K562 (cell line): ENCODE measurements at regions not wholly inside any gene's neighbourhood (a gene's known extent, or its start where the extent isn't known, plus 50 kb on each side); places are given as distances from the start of the nearest gene placed in this dataset.

Experiments
- ATAC-seq: fragments of 200-7000 bp; cut with Tn5 transposase; 3 replicates; pipeline ENCODE4 v1.9.1; 2020; ENCODE audit warnings: moderate library complexity
- BruUV-seq: library from RNA; stranded (reverse); fragments of 400-500 nt; replicated peaks from 2 replicates; lab custom pipeline; 2021; lab: Mats Ljungman, UMichigan
- CTCF ChIA-PET: fragments of 300-600 bp; formaldehyde crosslinking; extraction: SDS; loops from one replicate; lab custom pipeline; 2021; ENCODE audit warnings: low intra/inter-chr PET ratio; lab: Yijun Ruan, JAX
- POLR2A ChIA-PET: fragments of 300-600, 350-650 bp; sonication (Branson Sonifier 250); formaldehyde crosslinking; extraction: SDS; loops from one replicate; lab custom pipeline; 2021; ENCODE audit warnings: antibody characterized with exemption, inconsistent platforms; lab: Yijun Ruan, JAX
- DNase-seq, 4 experiments: peaks; one replicate each; pipeline versions ENCODE4 v3.0.0 to v3.0.0-alpha.2; 2011 to 2018; ENCODE audit warnings: low spot score in 3 of 4, mixed read lengths in 3 of 4; ENCODE audit errors: extremely low read depth in 1 of 4
- FAIRE-seq: peaks from 2 replicates; lab custom pipeline; 2011; peaks lifted over from hg19 to GRCh38; lab: Jason Lieb, UNC
- H2AFZ ChIP-seq: 2 replicates; pipeline ENCODE4 v1.6.0; 2011; ENCODE audit warnings: low read depth, low read length, control low read depth, inconsistent platforms
- H3K27ac ChIP-seq: fragments of 200-600 bp; 3 replicates; pipeline ENCODE4 v1.8.0; 2011; ENCODE audit warnings: low read depth, mild to moderate bottlenecking, control low read depth, inconsistent platforms, low read length, moderate library complexity, mixed read lengths; ENCODE audit errors: extremely low read depth
- H3K27me3 ChIP-seq, 2 experiments: fragments of 300-600 bp in 1 of 2; 2 replicates in 1 of 2; 3 replicates in 1 of 2; pipeline versions ENCODE4 v1.6.0 to v1.8.0; 2011; ENCODE audit warnings: inconsistent platforms in 2 of 2, low read length in 2 of 2, mild to moderate bottlenecking in 1 of 2, mixed read lengths in 1 of 2, moderate library complexity in 1 of 2; ENCODE audit not compliant: control insufficient read depth in 2 of 2, insufficient read depth in 2 of 2
- H3K36me3 ChIP-seq: fragments of 300-600 bp; 3 replicates; pipeline ENCODE4 v1.8.0; 2011; ENCODE audit warnings: mild to moderate bottlenecking, low read length, inconsistent platforms; ENCODE audit not compliant: control insufficient read depth, insufficient read depth
- H3K4me1 ChIP-seq, 2 experiments: fragments of 200-600 bp in 1 of 2; replicated peaks in 1 of 2; 2 replicates in 1 of 2; 3 replicates in 1 of 2; pipeline versions ENCODE4 v1.5.1 to v1.8.0; 2011; ENCODE audit warnings: inconsistent platforms in 2 of 2, low read length in 2 of 2, mild to moderate bottlenecking in 1 of 2, mixed read lengths in 1 of 2, moderate library complexity in 1 of 2; ENCODE audit not compliant: control insufficient read depth in 2 of 2, insufficient read depth in 2 of 2
- H3K4me2 ChIP-seq: 2 replicates; pipeline ENCODE4 v1.6.1; 2011; ENCODE audit warnings: low read length, control low read depth, inconsistent platforms, mixed read lengths; ENCODE audit not compliant: insufficient read depth
- H3K4me3 ChIP-seq: fragments of 200-600 bp; sonication (generic), shearing (Covaris generic); 2 replicates; pipeline ENCODE4 v1.5.1; 2016; ENCODE audit warnings: control low read depth, inconsistent platforms
- H3K79me2 ChIP-seq: fragments of 200-600 bp; 3 replicates; pipeline ENCODE4 v1.8.0; 2011; ENCODE audit warnings: low read length, inconsistent platforms; ENCODE audit not compliant: control insufficient read depth, insufficient read depth
- H3K9ac ChIP-seq, 2 experiments: 2 replicates each; pipeline versions ENCODE4 v1.6.0 to v1.6.1; 2011; ENCODE audit warnings: low read depth in 2 of 2, low read length in 2 of 2, control low read depth in 1 of 2, inconsistent platforms in 1 of 2, mild to moderate bottlenecking in 1 of 2, mixed read lengths in 1 of 2; ENCODE audit not compliant: insufficient read depth in 1 of 2
- H3K9me1 ChIP-seq: one replicate; pipeline ENCODE4 v1.6.0; 2011; ENCODE audit warnings: inconsistent platforms, mild to moderate bottlenecking, low read length, moderate library complexity; ENCODE audit not compliant: control insufficient read depth, insufficient read depth
- H3K9me3 ChIP-seq: replicated peaks from 2 replicates; pipeline ENCODE4 v1.5.1; 2011; ENCODE audit warnings: low read depth, low read length, inconsistent platforms; ENCODE audit not compliant: control insufficient read depth, insufficient read depth
- H4K20me1 ChIP-seq: replicated peaks from 2 replicates; pipeline ENCODE4 v1.6.1; 2011; ENCODE audit warnings: low read length, inconsistent platforms, mixed read lengths; ENCODE audit not compliant: control insufficient read depth, insufficient read depth
- ELK1 ChIP-seq: sonication (generic); formaldehyde crosslinking; IDR thresholded peaks from 2 replicates; pipeline ENCODE4 v1.8.1; 2022; ENCODE audit warnings: missing genetic modification reagents
- FOXK2 ChIP-seq, 2 experiments: fragments of 450-650 bp; IDR thresholded peaks in 1 of 2; conservative IDR thresholded peaks in 1 of 2; 2 replicates each; pipeline ENCODE4 v1.6.1; 2016; ENCODE audit warnings: low read depth in 2 of 2, mild to moderate bottlenecking in 1 of 2
- HIVEP1 ChIP-seq: fragments of 250-450 bp; sonication (Bioruptor Pico); IDR thresholded peaks from 2 replicates; pipeline ENCODE4 v1.4.0; 2020; ENCODE audit warnings: mild to moderate bottlenecking
- IFI16 ChIP-seq: fragments of 250-450 bp; sonication (Bioruptor Pico); IDR thresholded peaks from 2 replicates; pipeline ENCODE4 v2.1.2; 2022; ENCODE audit warnings: mild to moderate bottlenecking, inconsistent platforms
- KAT7 ChIP-seq: sonication (generic); formaldehyde crosslinking; IDR thresholded peaks from 2 replicates; pipeline ENCODE4 v1.8.0; 2022; ENCODE audit warnings: missing genetic modification reagents, mild to moderate bottlenecking, borderline replicate concordance
- MAZ ChIP-seq, 2 experiments: fragments of 450-650 bp in 1 of 2; sonication (generic) in 1 of 2; formaldehyde crosslinking; IDR thresholded peaks in 1 of 2; conservative IDR thresholded peaks in 1 of 2; 2 replicates each; pipeline versions ENCODE4 v1.4.0 to v1.5.0; 2020; ENCODE audit warnings: mild to moderate bottlenecking in 1 of 2, missing genetic modification reagents in 1 of 2
- POLR2G ChIP-seq: fragments of 200-400 bp; formaldehyde crosslinking; IDR thresholded peaks from 2 replicates; pipeline ENCODE4 v1.6.1; 2017; ENCODE audit warnings: low read depth, mild to moderate bottlenecking, antibody characterized with exemption, low read length, moderate library complexity
- RAD51 ChIP-seq: fragments of 450-650 bp; IDR thresholded peaks from 2 replicates; pipeline ENCODE4 v1.7.1; 2016; ENCODE audit warnings: low read depth, mild to moderate bottlenecking, borderline replicate concordance
- SRSF1 ChIP-seq: fragments of 200-400 bp; formaldehyde crosslinking; IDR thresholded peaks from 2 replicates; pipeline ENCODE4 v1.6.1; 2017; ENCODE audit warnings: mild to moderate bottlenecking, low read depth, low read length, moderate library complexity
- TAL1 ChIP-seq: fragments of 450-650 bp; IDR thresholded peaks from 2 replicates; pipeline ENCODE4 v1.6.1; 2016; ENCODE audit warnings: mild to moderate bottlenecking
- TRIM24 ChIP-seq, 2 experiments: fragments of 450-650 bp; IDR thresholded peaks; 2 replicates each; pipeline ENCODE4 v1.6.1; 2016
- VEZF1 ChIP-seq: fragments of 200-800 bp; sonication (Bioruptor generic); IDR thresholded peaks from 2 replicates; pipeline ENCODE4 v1.6.1; 2017; ENCODE audit warnings: missing genetic modification characterization, missing compliant biosample characterization
- ZNF324 ChIP-seq: fragments of 250-450 bp; sonication (Bioruptor Pico); IDR thresholded peaks from 2 replicates; pipeline ENCODE4 v1.4.0; 2020; ENCODE audit warnings: mild to moderate bottlenecking
- ZNF609 ChIP-seq: sonication (generic); formaldehyde crosslinking; IDR thresholded peaks from 2 replicates; pipeline ENCODE4 v1.8.1; 2023; ENCODE audit warnings: missing genetic modification reagents, mild to moderate bottlenecking, borderline replicate concordance
- ZNF655 ChIP-seq: fragments of 250-450 bp; sonication (Bioruptor Pico); IDR thresholded peaks from 2 replicates; pipeline ENCODE4 v1.5.0; 2021
- ZNF668 ChIP-seq: fragments of 250-450 bp; sonication (Bioruptor Pico); IDR thresholded peaks from 2 replicates; pipeline ENCODE4 v1.8.0; 2022; ENCODE audit warnings: mild to moderate bottlenecking, inconsistent platforms
- WGBS: fragments of 100-300 bp; shearing (Covaris generic); methylation state at CpG from one replicate; pipeline ENCODE4 v1.1.6; 2016; ENCODE audit warnings: low coverage, mixed read lengths; ENCODE audit not compliant: insufficient coverage; ENCODE audit errors: missing lambda C conversion rate; 5-methylcytosine and 5-hydroxymethylcytosine counted together
- in situ Hi-C: fragments of 300-500 bp; cut with MboI; formaldehyde crosslinking; loops from 4 replicates; pipeline ENCODE4 v1.15.0; 2018; ENCODE audit warnings: inconsistent platforms, mixed read lengths
- intact Hi-C: fragments of 100-400 bp; cut with micrococcal nuclease; formaldehyde crosslinking; loops from 2 replicates; pipeline ENCODE4 v1.14.2; 2022

- BruUV-seq, result no TSS peak
- TF ChIP-seq ZNF655 (CRISPR knock-in tag), result no peak
- no peak for TF ChIP-seq IFI16 (CRISPR knock-in tag)
- TF ChIP-seq ZNF609 (CRISPR knock-in tag), result no peak
- TF ChIP-seq ZNF668 (CRISPR knock-in tag), result no peak
- no peak for TF ChIP-seq SRSF1
- TF ChIP-seq ELK1 (CRISPR knock-in tag), result no peak
- TF ChIP-seq RAD51, result no peak
- TF ChIP-seq TAL1, result no peak
- no peak for TF ChIP-seq HIVEP1 (CRISPR knock-in tag)
- TF ChIP-seq ZNF324 (CRISPR knock-in tag), result no peak
- TF ChIP-seq MAZ (CRISPR knock-in tag; conservative IDR thresholded peaks at IDR 0.05 in 1 of 2, IDR thresholded peaks at IDR 0.05 in 1 of 2), result no peak
- no peak for TF ChIP-seq POLR2G
- no peak for TF ChIP-seq TRIM24 (IDR thresholded peaks at IDR 0.05)
- no peak for TF ChIP-seq KAT7 (CRISPR knock-in tag)
- TF ChIP-seq FOXK2 (conservative IDR thresholded peaks at IDR 0.05 in 1 of 2, IDR thresholded peaks at IDR 0.05 in 1 of 2; ENCODE audit: low read depth in 2 of 2), result no peak
- no peak for TF ChIP-seq VEZF1 (CRISPR knock-in tag)
These were observed 646.0 kb upstream of the CCDC54 start for GRCh38 chr3:106731230-106731629.

More at GRCh38 chr3:106731230-106731629, 646.0 kb upstream of the CCDC54 start:
- in situ Hi-C loops (no loop called here), intact Hi-C loops (no loop called here)
- Histone ChIP-seq H3K9me1 (no peaks in the 10 kb centered on the region), H3K4me1 (no peaks in the 10 kb centered on the region), H4K20me1 (no peaks in the 10 kb centered on the region), H2AFZ (no peak overlapping the region), H3K9me3 (no peaks in the 10 kb centered on the region), H3K36me3 (no peaks in the 10 kb centered on the region), H3K9ac (no peak overlapping the region), H3K27me3 (no peaks in the 10 kb centered on the region), H3K27ac (no peak overlapping the region), H3K4me2 (no peak overlapping the region), H3K79me2 (no peaks in the 10 kb centered on the region), H3K4me3 (no peak overlapping the region)
- POLR2A ChIA-PET, result no interaction called here
- CTCF ChIA-PET, result no interaction called here
- DNase-seq (no peak), ATAC-seq (no peak), FAIRE-seq (no peak)
- WGBS, result 0% methylated on average over 2 of the region's 2 CpGs
